Trophoblast cell (in vitro differentiated cells and primary cell): ENCODE measurements at regions not wholly inside any gene's neighbourhood (a gene's known extent, or its start where the extent isn't known, plus 50 kb on each side); places are given as distances from the start of the nearest gene placed in this dataset.

ENCODE experiments used
- DNase-seq, 2 donors: peaks; one replicate each; pipeline ENCODE4 v3.0.0-alpha.2; 2016
- H2AFZ ChIP-seq: 2 replicates; pipeline ENCODE4 v1.6.1; 2013; ENCODE audit warnings: low read length, moderate library complexity, mild to moderate bottlenecking; ENCODE audit not compliant: insufficient read depth, poor library complexity
- H2AK5ac ChIP-seq: 2 replicates; pipeline ENCODE4 v1.6.1; 2013; ENCODE audit warnings: mild to moderate bottlenecking, low read length
- H2BK120ac ChIP-seq: 2 replicates; pipeline ENCODE4 v1.6.1; 2013; ENCODE audit warnings: low read length, mild to moderate bottlenecking, moderate library complexity; ENCODE audit not compliant: insufficient read depth, poor library complexity
- H2BK12ac ChIP-seq: 2 replicates; pipeline ENCODE4 v1.6.1; 2013; ENCODE audit warnings: mild to moderate bottlenecking, low read length, moderate library complexity
- H2BK5ac ChIP-seq: 2 replicates; pipeline ENCODE4 v1.6.1; 2013; ENCODE audit warnings: low read length, low read depth, moderate library complexity, mild to moderate bottlenecking; ENCODE audit not compliant: poor library complexity
- H3K14ac ChIP-seq: 2 replicates; pipeline ENCODE4 v1.6.1; 2013; ENCODE audit warnings: mild to moderate bottlenecking, low read length
- H3K18ac ChIP-seq: 2 replicates; pipeline ENCODE4 v1.6.1; 2013; ENCODE audit warnings: mild to moderate bottlenecking, low read length
- H3K23ac ChIP-seq: 2 replicates; pipeline ENCODE4 v1.6.1; 2013; ENCODE audit warnings: low read length
- H3K27ac ChIP-seq: 2 replicates; pipeline ENCODE4 v1.5.1; 2013; ENCODE audit warnings: low read depth, mild to moderate bottlenecking, inconsistent platforms, low read length, moderate library complexity
- H3K27me3 ChIP-seq: 2 replicates; pipeline ENCODE4 v1.6.1; 2013; ENCODE audit warnings: inconsistent platforms, mild to moderate bottlenecking, low read length, moderate library complexity; ENCODE audit not compliant: insufficient read depth
- H3K36me3 ChIP-seq, 2 experiments: 1 replicate in 1 of 2; 2 replicates in 1 of 2; pipeline ENCODE4 v1.6.1; 2013; ENCODE audit warnings: low read length in 2 of 2, mild to moderate bottlenecking in 2 of 2, moderate library complexity in 1 of 2; ENCODE audit not compliant: insufficient read depth in 2 of 2, control insufficient read depth in 1 of 2
- H3K4ac ChIP-seq: 2 replicates; pipeline ENCODE4 v1.6.1; 2013; ENCODE audit warnings: low read depth, mild to moderate bottlenecking, low read length, moderate library complexity
- H3K4me1 ChIP-seq, 2 experiments: 1 replicate in 1 of 2; 2 replicates in 1 of 2; pipeline ENCODE4 v1.6.1; 2013; ENCODE audit warnings: low read length in 2 of 2, mild to moderate bottlenecking in 2 of 2, moderate library complexity in 1 of 2; ENCODE audit not compliant: insufficient read depth in 2 of 2, control insufficient read depth in 1 of 2
- H3K4me2 ChIP-seq: 2 replicates; pipeline ENCODE4 v1.6.1; 2013; ENCODE audit warnings: inconsistent platforms, mild to moderate bottlenecking, low read length, moderate library complexity
- H3K4me3 ChIP-seq: 2 replicates; pipeline ENCODE4 v1.5.1; 2013; ENCODE audit warnings: mild to moderate bottlenecking, low read depth, low read length, inconsistent platforms
- H3K79me1 ChIP-seq: one replicate; pipeline ENCODE4 v1.6.1; 2013; ENCODE audit warnings: low read length
- H3K79me2 ChIP-seq: 2 replicates; pipeline ENCODE4 v1.6.1; 2013; ENCODE audit warnings: low read length, mild to moderate bottlenecking; ENCODE audit not compliant: control insufficient read depth, insufficient read depth, poor library complexity
- H3K9ac ChIP-seq: 2 replicates; pipeline ENCODE4 v1.6.1; 2013; ENCODE audit warnings: mild to moderate bottlenecking, low read length
- H3K9me3 ChIP-seq: 2 replicates; pipeline ENCODE4 v1.6.1; 2013; ENCODE audit warnings: low read depth, mild to moderate bottlenecking, control low read depth, inconsistent platforms, low read length; ENCODE audit not compliant: insufficient read depth
- H4K12ac ChIP-seq: 2 replicates; pipeline ENCODE4 v1.6.1; 2013; ENCODE audit warnings: low read depth, mild to moderate bottlenecking, low read length, moderate library complexity
- H4K8ac ChIP-seq: 2 replicates; pipeline ENCODE4 v1.6.1; 2013; ENCODE audit warnings: low read depth, mild to moderate bottlenecking, low read length, moderate library complexity
- H4K91ac ChIP-seq: one replicate; pipeline ENCODE4 v1.6.1; 2013; ENCODE audit warnings: low read depth, mild to moderate bottlenecking, low read length, moderate library complexity
- WGBS: extraction: QIAGEN DNeasy Blood & Tissue Kit; methylation state at CpG from one replicate; pipeline ENCODE4 v1.1.7; 2013; ENCODE audit warnings: missing lambda C conversion rate; ENCODE audit not compliant: insufficient read length, insufficient coverage; ENCODE audit errors: extremely low coverage; 5-methylcytosine and 5-hydroxymethylcytosine counted together

DNA sequence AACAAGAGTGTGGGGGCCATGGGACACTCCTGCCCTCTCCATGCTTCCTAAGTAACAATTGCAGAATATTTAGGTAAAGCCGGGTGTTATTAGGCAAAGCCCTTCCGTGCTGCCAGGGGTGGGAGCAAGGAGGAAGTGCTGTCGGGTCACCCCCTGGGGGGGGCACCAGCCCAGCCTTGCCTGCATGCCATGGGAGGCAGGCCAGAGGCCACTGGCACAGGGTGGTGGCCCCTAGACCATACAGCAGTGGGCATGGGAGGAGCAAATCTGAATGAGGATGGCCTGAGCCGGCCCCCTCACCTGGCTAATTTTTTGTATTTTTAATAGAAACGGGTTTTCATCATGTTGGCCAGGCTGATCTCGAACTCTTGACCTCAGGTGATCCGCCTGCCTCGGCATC lies 355.7 kb upstream of the CDH8 start:
- no peak overlapping the region for H2BK120ac ChIP-seq
- no peaks in the 10 kb centered on the region for H3K27me3 ChIP-seq

DNA sequence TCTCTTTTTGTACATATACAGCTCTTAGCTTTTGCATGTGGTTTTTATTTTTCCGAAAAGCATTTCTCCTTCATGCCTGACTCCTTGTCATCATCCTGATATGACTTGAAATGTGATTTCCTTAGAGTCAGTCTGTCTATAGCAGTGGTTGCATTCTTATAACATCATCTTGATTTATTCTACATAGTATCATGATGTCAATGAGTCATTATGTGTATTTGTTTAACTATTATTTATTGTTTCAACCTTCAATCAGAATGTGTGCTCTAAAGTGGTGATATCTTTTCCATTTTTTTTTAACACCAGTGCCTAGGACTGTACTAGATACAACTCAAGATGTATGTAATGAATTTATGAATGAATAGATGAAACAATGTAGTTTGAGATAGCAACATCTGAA lies 354.9 kb upstream of the CDH8 start:
- H3K36me3 ChIP-seq = no peaks in the 10 kb centered on the region
- H3K23ac ChIP-seq = no peak overlapping the region
- H3K9ac ChIP-seq = no peak overlapping the region
- H2BK5ac ChIP-seq = no peak overlapping the region
- no peak overlapping the region for H2AK5ac ChIP-seq
- no peak overlapping the region for H4K91ac ChIP-seq
- H4K8ac ChIP-seq = no peak overlapping the region
- no peak overlapping the region for H3K4me2 ChIP-seq
- no peaks in the 10 kb centered on the region for H3K79me1 ChIP-seq
- H3K27me3 ChIP-seq = no peaks in the 10 kb centered on the region
- no peaks in the 10 kb centered on the region for H3K9me3 ChIP-seq
- H3K4ac ChIP-seq = no peak overlapping the region
- no peak overlapping the region for H2BK120ac ChIP-seq
- H2AFZ ChIP-seq = no peak overlapping the region
- no peaks in the 10 kb centered on the region for H3K79me2 ChIP-seq
- no peak overlapping the region for H3K4me3 ChIP-seq
- DNase-seq = no peak
- H3K4me1 ChIP-seq = no peaks in the 10 kb centered on the region
- no peak overlapping the region for H2BK12ac ChIP-seq
- WGBS = no CpG with 5 or more reads among the region's 1 CpG
- H4K12ac ChIP-seq = no peak overlapping the region
- H3K18ac ChIP-seq = no peak overlapping the region
- H3K27ac ChIP-seq = no peak overlapping the region
- no peak overlapping the region for H3K14ac ChIP-seq

More for the DNA sequence above, 355.7 kb upstream of the CDH8 start:
- H4K91ac ChIP-seq = no peak overlapping the region
- no peak overlapping the region for H4K12ac ChIP-seq
- H4K8ac ChIP-seq = no peak overlapping the region
- no peak overlapping the region for H3K9ac ChIP-seq
- H3K27ac ChIP-seq = no peak overlapping the region
- no peaks in the 10 kb centered on the region for H3K36me3 ChIP-seq
- no peak overlapping the region for H2BK5ac ChIP-seq
- H2AFZ ChIP-seq = no peak overlapping the region
- H3K9me3 ChIP-seq = no peaks in the 10 kb centered on the region
- H3K79me2 ChIP-seq = no peaks in the 10 kb centered on the region
- no peaks in the 10 kb centered on the region for H3K79me1 ChIP-seq
- no peak overlapping the region for H3K14ac ChIP-seq
- no peak overlapping the region for H2AK5ac ChIP-seq
- H2BK12ac ChIP-seq = no peak overlapping the region
- whole genome bisulfite sequencing = no CpG with 5 or more reads among the region's 8 CpGs
- no peak for DNase-seq
- no peak overlapping the region for H3K4me3 ChIP-seq
- no peak overlapping the region for H3K18ac ChIP-seq
- H3K23ac ChIP-seq = no peak overlapping the region
- no peaks in the 10 kb centered on the region for H3K4me1 ChIP-seq
- no peak overlapping the region for H3K4ac ChIP-seq
- H3K4me2 ChIP-seq = no peak overlapping the region

DNA sequence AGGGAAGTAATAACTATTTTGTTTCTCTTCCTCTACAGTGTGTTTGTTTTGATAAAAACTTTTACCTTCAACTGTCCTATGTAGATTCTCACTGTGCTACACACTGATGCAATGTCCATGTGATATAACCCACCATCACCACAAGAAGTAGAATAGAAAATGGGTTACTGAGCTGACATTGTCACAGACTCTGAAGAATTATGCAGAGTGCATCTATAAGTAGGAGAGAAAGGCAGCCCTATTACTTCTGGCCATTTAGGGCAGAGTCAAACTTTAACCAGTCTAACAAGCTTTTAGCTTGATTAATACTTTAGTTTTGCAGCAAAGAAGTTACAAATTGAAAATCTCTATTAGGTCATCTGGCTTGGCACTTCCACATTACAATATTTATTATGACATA lies 354.0 kb upstream of the CDH8 start:
- H2AFZ ChIP-seq = no peak overlapping the region
- DNase-seq = no peak
- no peaks in the 10 kb centered on the region for H3K36me3 ChIP-seq
- no peak overlapping the region for H3K9ac ChIP-seq
- H2BK120ac ChIP-seq = no peak overlapping the region
- no peak overlapping the region for H4K91ac ChIP-seq
- H4K12ac ChIP-seq = no peak overlapping the region
- H3K27ac ChIP-seq = no peak overlapping the region
- H3K27me3 ChIP-seq = no peaks in the 10 kb centered on the region
- H3K4me3 ChIP-seq = no peak overlapping the region
- no peaks in the 10 kb centered on the region for H3K4me1 ChIP-seq
- H3K4ac ChIP-seq = no peak overlapping the region
- H4K8ac ChIP-seq = no peak overlapping the region
- no peaks in the 10 kb centered on the region for H3K79me1 ChIP-seq
- H3K9me3 ChIP-seq = no peaks in the 10 kb centered on the region
- H2AK5ac ChIP-seq = no peak overlapping the region
- no peak overlapping the region for H3K18ac ChIP-seq
- no peak overlapping the region for H3K4me2 ChIP-seq
- no peak overlapping the region for H3K23ac ChIP-seq
- H3K14ac ChIP-seq = no peak overlapping the region
- H2BK12ac ChIP-seq = no peak overlapping the region
- H3K79me2 ChIP-seq = no peaks in the 10 kb centered on the region
- no peak overlapping the region for H2BK5ac ChIP-seq

DNA sequence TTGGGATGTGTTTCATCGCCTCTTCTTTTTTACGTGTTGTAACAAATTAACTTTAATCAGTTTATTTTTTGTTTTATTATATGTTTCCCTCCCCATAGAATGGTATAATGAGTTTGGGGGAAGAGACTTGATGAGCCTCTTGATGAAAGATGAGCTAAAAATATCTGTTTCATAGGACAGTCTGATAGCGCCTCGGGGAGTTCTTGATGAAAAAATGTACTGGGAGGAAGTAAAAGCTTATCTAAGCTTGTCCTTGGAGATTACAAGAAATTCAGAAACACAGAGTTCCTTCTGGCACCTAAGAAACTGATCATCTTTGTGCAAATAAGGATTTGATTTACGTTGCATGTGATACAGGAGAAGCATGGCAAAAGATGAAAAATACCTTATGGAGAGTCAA lies 350.2 kb upstream of the CDH8 start:
- Histone ChIP-seq H3K36me3 (no peaks in the 10 kb centered on the region), H2AK5ac (no peak overlapping the region), H2BK5ac (no peak overlapping the region), H4K91ac (no peak overlapping the region), H3K4me3 (no peak overlapping the region), H3K23ac (no peak overlapping the region), H3K79me2 (no peaks in the 10 kb centered on the region), H3K9ac (no peak overlapping the region), H3K27ac (no peak overlapping the region), H3K4ac (no peak overlapping the region), H2AFZ (no peak overlapping the region), H4K8ac (no peak overlapping the region), H4K12ac (no peak overlapping the region), H3K9me3 (no peaks in the 10 kb centered on the region), H3K79me1 (no peaks in the 10 kb centered on the region), H2BK120ac (no peak overlapping the region), H3K18ac (no peak overlapping the region), H3K27me3 (no peaks in the 10 kb centered on the region), H2BK12ac (no peak overlapping the region), H3K4me1 (no peaks in the 10 kb centered on the region), H3K4me2 (no peak overlapping the region), H3K14ac (no peak overlapping the region)
- DNase-seq = no peak
- WGBS = no CpG with 5 or more reads among the region's 5 CpGs

DNA sequence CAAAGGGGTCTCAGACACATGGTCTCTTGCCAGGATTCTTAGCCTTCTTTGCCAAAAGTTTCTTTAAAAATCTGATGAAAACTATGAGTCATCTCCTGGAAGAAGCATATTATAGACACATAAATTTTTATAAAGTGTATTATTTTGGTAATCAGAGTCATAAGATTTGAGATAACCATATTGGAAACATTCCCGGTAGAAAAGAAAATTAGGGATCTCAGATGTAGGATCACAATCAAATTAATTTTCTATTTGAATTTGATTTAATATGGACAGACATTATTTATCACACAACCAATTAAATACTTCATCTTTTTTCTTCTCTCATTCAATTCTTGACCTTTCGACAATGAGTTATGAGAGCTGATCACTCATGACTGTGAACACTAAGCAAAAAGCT lies 347.7 kb upstream of the CDH8 start:
- no peak overlapping the region for H3K4ac ChIP-seq
- H3K27me3 ChIP-seq = no peaks in the 10 kb centered on the region
- H3K4me1 ChIP-seq = no peaks in the 10 kb centered on the region
- no peak overlapping the region for H3K9ac ChIP-seq
- H3K9me3 ChIP-seq = no peaks in the 10 kb centered on the region
- no peak overlapping the region for H4K12ac ChIP-seq
- no peak overlapping the region for H3K4me3 ChIP-seq
- H3K27ac ChIP-seq = no peak overlapping the region
- no peak overlapping the region for H4K8ac ChIP-seq
- H2BK120ac ChIP-seq = no peak overlapping the region
- no peak overlapping the region for H3K18ac ChIP-seq
- no peak overlapping the region for H2BK5ac ChIP-seq
- no peaks in the 10 kb centered on the region for H3K79me2 ChIP-seq
- H2AFZ ChIP-seq = no peak overlapping the region
- H3K79me1 ChIP-seq = no peaks in the 10 kb centered on the region
- no peak overlapping the region for H2AK5ac ChIP-seq
- no peak overlapping the region for H4K91ac ChIP-seq
- H3K14ac ChIP-seq = no peak overlapping the region
- no peak overlapping the region for H2BK12ac ChIP-seq
- no peak for DNase-seq
- H3K4me2 ChIP-seq = no peak overlapping the region
- no peak overlapping the region for H3K23ac ChIP-seq
- no peaks in the 10 kb centered on the region for H3K36me3 ChIP-seq
- WGBS = no CpG with 5 or more reads among the region's 2 CpGs
